ENCODE measurements at regions not wholly inside any gene's neighbourhood (a gene's known extent, or its start where the extent isn't known, plus 50 kb on each side); places are given as distances from the start of the nearest gene placed in this dataset.

DNA sequence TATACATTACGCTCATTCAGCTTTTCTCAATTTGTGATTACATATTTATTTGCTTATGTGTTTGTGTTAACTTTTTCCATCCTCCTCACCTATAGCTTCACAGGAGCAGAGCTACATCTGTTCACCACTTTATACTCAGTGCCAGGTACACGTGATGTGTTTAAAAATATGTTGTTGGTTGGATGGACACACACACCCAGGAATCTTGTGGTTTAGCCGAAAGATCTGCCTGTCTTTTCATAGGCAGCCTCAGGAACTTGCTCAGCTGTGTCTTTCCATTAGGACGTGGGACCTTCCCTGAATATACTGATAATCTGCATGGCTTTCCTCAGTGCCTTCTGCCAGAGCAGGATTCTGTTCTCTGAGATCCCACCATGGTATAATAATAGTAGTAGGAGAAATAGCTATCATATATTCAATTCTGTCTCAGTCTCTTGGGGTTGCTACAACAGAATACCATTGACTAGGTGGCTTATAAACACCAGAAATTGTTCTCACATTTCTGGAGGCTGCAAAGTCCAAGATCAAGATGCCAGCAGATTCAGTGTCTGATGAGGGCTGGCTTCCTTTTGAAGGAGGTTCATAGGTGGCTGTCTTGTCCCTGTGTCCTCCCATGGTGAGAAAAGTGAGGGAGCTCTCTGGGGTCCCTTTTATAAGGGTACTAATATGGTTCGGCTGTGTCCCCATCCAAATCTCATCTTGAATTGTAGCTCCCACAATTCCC, 50.0 kb upstream of the SOD3 start:
- Mint-ChIP-seq H3K27me3 (peaks cover 4% of the 10 kb centered on the region), H3K36me3 (ENCODE audit: low read depth) (no peaks in the 10 kb centered on the region), H3K4me3 (no peak overlapping the region), H3K27ac (no peak overlapping the region), H3K4me1 (no peaks in the 10 kb centered on the region), H3K9me3 (no peaks in the 10 kb centered on the region)
- DNase-seq: no peak
- ATAC-seq: no peak

All from activated naive CD8-positive, alpha-beta T cell treated with anti-CD3 and anti-CD28 coated beads, Interleukin-2, amount 50 U/mL, for 24 hours (primary cell).